IMR-90 (cell line): ENCODE measurements at regions not wholly inside any gene's neighbourhood (a gene's known extent, or its start where the extent isn't known, plus 50 kb on each side); places are given as distances from the start of the nearest gene placed in this dataset.

Source experiments
- ATAC-seq: fragments of 200-7000 bp; cut with Tn5 transposase; 2 replicates; pipeline ENCODE4 v1.9.1; 2020; ENCODE audit warnings: low read depth, mild to moderate bottlenecking, moderate library complexity
- BruUV-seq: library from RNA; stranded (reverse); fragments of 400-500 nt; replicated peaks from 2 replicates; lab custom pipeline; 2021; lab: Mats Ljungman, UMichigan
- CTCF ChIA-PET: fragments of 300-600 bp; formaldehyde crosslinking; extraction: SDS; loops from one replicate; lab custom pipeline; 2021; ENCODE audit warnings: antibody characterized with exemption; lab: Yijun Ruan, JAX
- POLR2A ChIA-PET: fragments of 300-600 bp; sonication (Branson Sonifier 250); formaldehyde crosslinking; loops from one replicate; lab custom pipeline; 2022; ENCODE audit warnings: antibody characterized with exemption; ENCODE audit not compliant: unreplicated experiment; lab: Charles Lee
- DNase-seq: peaks from one replicate; pipeline ENCODE4 v3.0.0; 2013
- H2AFZ ChIP-seq: replicated peaks from 2 replicates; pipeline ENCODE3; 2013; ENCODE audit warnings: low read length, mild to moderate bottlenecking; ENCODE audit not compliant: poor library complexity
- H2AK5ac ChIP-seq: 2 replicates; pipeline ENCODE4 v1.6.1; 2013; ENCODE audit warnings: low read depth, low read length, inconsistent platforms
- H2AK9ac ChIP-seq: replicated peaks from 2 replicates; pipeline ENCODE3; 2013; ENCODE audit warnings: mild to moderate bottlenecking, low read depth, low read length, moderate library complexity; ENCODE audit not compliant: poor library complexity
- H2BK120ac ChIP-seq: 2 replicates; pipeline ENCODE4 v1.6.1; 2013; ENCODE audit warnings: low read depth, low read length, inconsistent platforms
- H2BK15ac ChIP-seq: 3 replicates; pipeline ENCODE4 v1.6.1; 2013; ENCODE audit warnings: low read depth, low read length, inconsistent platforms
- H2BK20ac ChIP-seq: 2 replicates; pipeline ENCODE4 v1.6.1; 2013; ENCODE audit warnings: low read depth, mild to moderate bottlenecking, inconsistent platforms, low read length, moderate library complexity
- H2BK5ac ChIP-seq: 2 replicates; pipeline ENCODE4 v1.6.1; 2013; ENCODE audit warnings: mild to moderate bottlenecking, low read depth, low read length, inconsistent platforms; ENCODE audit not compliant: poor library complexity, severe bottlenecking
- H3K14ac ChIP-seq: replicated peaks from 2 replicates; pipeline ENCODE4 v1.6.1; 2013; ENCODE audit warnings: low read depth, low read length, inconsistent platforms
- H3K18ac ChIP-seq: 2 replicates; pipeline ENCODE4 v1.6.1; 2013; ENCODE audit warnings: low read depth, low read length, control low read depth
- H3K23ac ChIP-seq: 2 replicates; pipeline ENCODE4 v1.6.1; 2013; ENCODE audit warnings: low read depth, low read length, inconsistent platforms
- H3K27ac ChIP-seq: 2 replicates; pipeline ENCODE4 v1.5.1; 2013; ENCODE audit warnings: mild to moderate bottlenecking, control low read depth, low read length; ENCODE audit not compliant: insufficient read depth
- H3K27me3 ChIP-seq: 2 replicates; pipeline ENCODE4 v1.6.1; 2013; ENCODE audit warnings: low read length; ENCODE audit not compliant: control insufficient read depth, insufficient read depth
- H3K36me3 ChIP-seq: 2 replicates; pipeline ENCODE4 v1.6.1; 2013; ENCODE audit warnings: low read length, mixed read lengths; ENCODE audit not compliant: control insufficient read depth, insufficient read depth
- H3K4ac ChIP-seq: 2 replicates; pipeline ENCODE4 v1.6.1; 2013; ENCODE audit warnings: low read depth, low read length, inconsistent platforms
- H3K4me1 ChIP-seq: 2 replicates; pipeline ENCODE4 v1.6.1; 2013; ENCODE audit warnings: low read length, mixed read lengths; ENCODE audit not compliant: control insufficient read depth, insufficient read depth
- H3K4me2 ChIP-seq: 2 replicates; pipeline ENCODE4 v1.6.1; 2013; ENCODE audit warnings: low read depth, mild to moderate bottlenecking, control low read depth, low read length, moderate library complexity
- H3K4me3 ChIP-seq: 2 replicates; pipeline ENCODE4 v1.5.1; 2013; ENCODE audit warnings: low read depth, mild to moderate bottlenecking, control low read depth, low read length, moderate library complexity; ENCODE audit not compliant: insufficient read depth
- H3K56ac ChIP-seq: 2 replicates; pipeline ENCODE4 v1.6.1; 2013; ENCODE audit warnings: low read length, inconsistent platforms; ENCODE audit not compliant: insufficient read depth; ENCODE audit errors: extremely low read depth
- H3K79me1 ChIP-seq, 2 experiments: 2 replicates each; pipeline ENCODE4 v1.6.1; 2013; ENCODE audit warnings: low read length in 2 of 2, inconsistent platforms in 1 of 2, low read depth in 1 of 2
- H3K9ac ChIP-seq: 2 replicates; pipeline ENCODE4 v1.6.1; 2013; ENCODE audit warnings: low read depth, low read length, control low read depth
- H3K9me1 ChIP-seq: 2 replicates; pipeline ENCODE4 v1.6.1; 2013; ENCODE audit warnings: low read length, inconsistent platforms; ENCODE audit not compliant: insufficient read depth
- H3K9me3 ChIP-seq: 2 replicates; pipeline ENCODE4 v1.6.1; 2013; ENCODE audit warnings: low read length; ENCODE audit not compliant: control insufficient read depth, insufficient read depth
- H4K20me1 ChIP-seq: 2 replicates; pipeline ENCODE4 v1.6.1; 2013; ENCODE audit warnings: low read length, inconsistent platforms; ENCODE audit not compliant: insufficient read depth
- H4K5ac ChIP-seq: 2 replicates; pipeline ENCODE4 v1.6.1; 2013; ENCODE audit warnings: mild to moderate bottlenecking, low read depth, low read length, control low read depth
- H4K8ac ChIP-seq, 2 experiments: 2 replicates each; pipeline ENCODE4 v1.6.1; 2013; ENCODE audit warnings: low read depth in 2 of 2, low read length in 2 of 2, control low read depth in 1 of 2, inconsistent platforms in 1 of 2
- H4K91ac ChIP-seq: 2 replicates; pipeline ENCODE4 v1.6.1; 2013; ENCODE audit warnings: low read depth, low read length, inconsistent platforms; ENCODE audit not compliant: insufficient read depth
- NFE2L2 ChIP-seq: fragments of 150-350 bp; IDR thresholded peaks from 2 replicates; pipeline ENCODE4 v1.6.1; 2016; ENCODE audit warnings: low read depth, mild to moderate bottlenecking, low read length
- POLR2A ChIP-seq: IDR thresholded peaks from 2 replicates; pipeline ENCODE4 v1.6.1; 2012; ENCODE audit warnings: mild to moderate bottlenecking, low read depth, low read length
- SMC3 ChIP-seq: fragments of 150-350 bp; IDR thresholded peaks from 2 replicates; pipeline ENCODE4 v1.6.1; 2016; ENCODE audit warnings: low read depth, mild to moderate bottlenecking, antibody characterized with exemption, low read length, moderate library complexity
- WGBS, 2 experiments: methylation state at CpG; one replicate each; pipeline versions ENCODE4 v1.1.5 to v1.1.7; 2013; ENCODE audit warnings: missing lambda C conversion rate in 2 of 2; ENCODE audit not compliant: insufficient read length in 1 of 2; ENCODE audit errors: extremely low coverage in 2 of 2; 5-methylcytosine and 5-hydroxymethylcytosine counted together
- dilution Hi-C: fragments of 300-500 bp; cut with HindIII; formaldehyde crosslinking; loops from one replicate; pipeline ENCODE4 v1.14.3; 2018; ENCODE audit warnings: low sequenced_read_pairs; ENCODE audit not compliant: unreplicated experiment
- in situ Hi-C: fragments of 300-500 bp; cut with MboI; formaldehyde crosslinking; loops from 3 replicates; pipeline ENCODE4 v1.14.3; 2019; ENCODE audit warnings: low sequenced_read_pairs, inconsistent platforms, mixed read lengths
- intact Hi-C: fragments of 100-400 bp; cut with micrococcal nuclease; formaldehyde crosslinking; loops from 2 replicates; pipeline ENCODE4 v1.10.0; 2022

- no peak for TF ChIP-seq POLR2A
Observed at GRCh38 chr16:87043231-87044031, 273.8 kb downstream of the C16orf95 start (continued).

DNA sequence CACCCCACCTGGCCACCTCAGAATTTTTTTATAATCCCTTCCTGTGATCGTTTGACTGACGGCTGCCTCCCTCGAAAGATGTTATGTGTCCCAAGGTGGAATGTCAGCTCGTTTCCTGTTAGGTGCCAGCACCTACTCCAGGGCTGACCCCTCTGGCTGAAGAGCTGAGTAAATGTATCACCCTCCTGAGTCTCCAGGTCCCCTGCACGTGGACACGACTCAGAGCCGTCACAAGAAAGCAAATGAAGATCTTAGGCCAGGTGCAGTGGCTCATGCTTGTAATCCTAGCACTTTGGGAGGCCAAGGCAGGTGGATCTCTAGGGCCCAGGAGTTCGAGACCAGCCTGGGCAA, 273.2 kb downstream of the C16orf95 start:
- Histone ChIP-seq H3K23ac (no peak overlapping the region), H2AK9ac (no peak overlapping the region), H2BK120ac (no peak overlapping the region), H4K20me1 (peaks cover 3% of the 10 kb centered on the region; the same call in 1 of the 2 replicates), H3K27ac (no peak overlapping the region), H4K8ac (no peak overlapping the region), H3K9me1 (no peaks in the 10 kb centered on the region), H3K14ac (no peak overlapping the region), H3K27me3 (peaks cover 46% of the 10 kb centered on the region), H3K4me2 (no peak overlapping the region), H3K56ac (no peak overlapping the region), H2AK5ac (no peak overlapping the region), H3K79me1 (no peaks in the 10 kb centered on the region), H4K91ac (no peak overlapping the region), H3K18ac (no peak overlapping the region), H3K4me1 (peaks cover 6% of the 10 kb centered on the region), H3K36me3 (no peaks in the 10 kb centered on the region), H3K9me3 (no peaks in the 10 kb centered on the region), H3K4me3 (no peak overlapping the region), H4K5ac (no peak overlapping the region), H2BK15ac (no peak overlapping the region), H2AFZ (no peak overlapping the region), H2BK20ac (no peak overlapping the region), H3K9ac (no peak overlapping the region), H3K4ac (no peak overlapping the region), H2BK5ac (no peak overlapping the region)
- TF ChIP-seq POLR2A (no peak), SMC3 (no peak), NFE2L2 (no peak)
- ATAC-seq (no peak), DNase-seq (peak; percentile 18)
- ChIA-PET CTCF (interaction anchor here (1.0 kb wide), 1 partner anchor 463 kb away, joined by 3 read pairs; no protein-coding TSS in a partner anchor), POLR2A (no interaction called here)
- intact Hi-C loops (no loop called here), dilution Hi-C loops (no loop called here), in situ Hi-C loops (no loop called here)
- no TSS peak for BruUV-seq
- WGBS, 2 experiments = 80% methylated on average over 3 of the region's 8 CpGs; no CpG with 5 or more reads in 1 of the 2 experiments
